PC-3 (cell line): ENCODE measurements at regions not wholly inside any gene's neighbourhood (a gene's known extent, or its start where the extent isn't known, plus 50 kb on each side); places are given as distances from the start of the nearest gene placed in this dataset.

Experiments
- CTCF ChIP-seq: fragments of 300-600 bp; sonication (generic); conservative IDR thresholded peaks from 2 replicates; pipeline ENCODE4 v1.5.1; 2017; ENCODE audit warnings: antibody characterized with exemption, low read depth, mild to moderate bottlenecking, low read length
- EZH2 ChIP-seq: fragments of 300-600 bp; sonication (generic); IDR thresholded peaks from one replicate; pipeline ENCODE4 v1.6.1; 2017; ENCODE audit warnings: antibody characterized with exemption, mild to moderate bottlenecking, low read length; ENCODE audit not compliant: unreplicated experiment
- EZH2phosphoT487 ChIP-seq: fragments of 300-600 bp; sonication (generic); IDR thresholded peaks from 2 replicates; pipeline ENCODE4 v1.6.1; 2018; ENCODE audit warnings: mild to moderate bottlenecking, antibody characterized with exemption, low read length, borderline replicate concordance

- TF ChIP-seq CTCF (no peak), EZH2 (no peak), EZH2phosphoT487 (no peak)
These were observed 61.8 kb upstream of the SOD1 start for GRCh38 chr21:31597683-31598082.
